Transverse colon (tissue), 4 donors: ENCODE measurements at regions not wholly inside any gene's neighbourhood (a gene's known extent, or its start where the extent isn't known, plus 50 kb on each side); places are given as distances from the start of the nearest gene placed in this dataset.
"Not testable (repeated sequence)": the region's sequence is repeated elsewhere in the genome, so short reads cannot be mapped to it uniquely, and the experiment has no call there.

Experiments used
- CTCF ChIP-seq, 5 experiments: fragments of 200-600 bp in 3 of 5; fragments of 450-650 bp in 2 of 5; sonication (generic) in 3 of 5; IDR thresholded peaks; 1 replicate in 2 of 5; 2 replicates in 3 of 5; pipeline ENCODE4 v1.5.1; 2016 to 2017; ENCODE audit warnings: antibody characterized with exemption in 5 of 5, inconsistent platforms in 3 of 5, mild to moderate bottlenecking in 2 of 5, moderate library complexity in 1 of 5
- EP300 ChIP-seq: sonication (generic); formaldehyde crosslinking; IDR thresholded peaks from one replicate; pipeline ENCODE4 v1.6.1; 2017; ENCODE audit warnings: antibody characterized with exemption, low read depth
- POLR2AphosphoS5 ChIP-seq, 3 donors: sonication (generic); formaldehyde crosslinking; IDR thresholded peaks; one replicate each; pipeline ENCODE4 v1.6.1; 2016; ENCODE audit warnings: antibody characterized with exemption in 3 of 3

GRCh38 chr16:50447386-50447785 is 78.6 kb upstream of the BRD7 start:
- not testable (repeated sequence) for TF ChIP-seq CTCF (IDR thresholded peaks at IDR 0.05); POLR2AphosphoS5 (IDR thresholded peaks at IDR 0.05); EP300
